ENCODE measurements at regions not wholly inside any gene's neighbourhood (a gene's known extent, or its start where the extent isn't known, plus 50 kb on each side); places are given as distances from the start of the nearest gene placed in this dataset.

DNA sequence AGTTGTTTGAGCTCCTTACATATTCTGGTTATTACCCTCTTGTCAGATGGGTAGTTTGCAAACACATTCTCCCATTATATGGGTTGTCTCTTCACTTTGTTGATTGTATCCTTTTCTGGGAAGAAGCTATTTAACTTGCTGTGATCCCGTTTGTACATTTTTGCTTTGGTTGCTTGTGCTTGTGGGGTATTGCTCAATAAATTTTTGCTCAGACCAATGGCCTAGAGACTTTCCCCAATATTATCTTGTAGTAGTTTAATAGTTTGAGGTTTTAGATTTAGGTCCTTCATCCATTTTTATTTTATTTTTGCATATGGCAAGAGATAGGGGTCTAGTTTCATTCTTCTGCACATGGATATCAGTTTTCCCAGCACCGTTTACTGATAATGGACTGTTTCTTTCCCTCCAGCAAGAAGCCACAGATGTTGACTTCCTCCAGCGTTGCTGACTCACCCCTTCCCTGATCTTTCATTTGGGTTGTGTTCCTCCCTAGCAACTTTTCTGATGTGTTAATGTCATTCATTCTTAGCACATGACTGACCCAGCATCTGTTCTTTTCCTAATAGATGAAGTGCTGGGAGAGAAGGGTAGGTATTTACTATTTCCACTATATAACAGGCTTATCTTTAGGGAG lies 166.7 kb upstream of the SGO1 start:
- Histone ChIP-seq H3K18ac (ENCODE audit: low read length) (no peak overlapping the region), H2BK5ac (ENCODE audit: low read length) (no peak overlapping the region), H3K79me1 (ENCODE audit: low read length) (no peaks in the 10 kb centered on the region), H3K4me2 (ENCODE audit: low read length) (no peak overlapping the region), H4K8ac (ENCODE audit: low read depth, low read length) (no peak overlapping the region), H4K5ac (ENCODE audit: low read length) (no peak overlapping the region), H3K27me3 (ENCODE audit: insufficient read depth, low read length, poor library complexity) (no peaks in the 10 kb centered on the region), H3K79me2 (ENCODE audit: control insufficient read depth, insufficient read depth, low read length) (no peaks in the 10 kb centered on the region), H3K36me3 (ENCODE audit: control insufficient read depth, insufficient read depth, low read length) (no peaks in the 10 kb centered on the region), H2BK15ac (replicated peaks; ENCODE audit: low read depth) (no peak overlapping the region), H3K9ac (ENCODE audit: low read length) (no peak overlapping the region), H3K27ac (ENCODE audit: low read depth, low read length) (no peak overlapping the region), H2BK120ac (ENCODE audit: low read depth, low read length) (no peak overlapping the region), H3K4me3 (ENCODE audit: low read length) (no peak overlapping the region), H3K23ac (ENCODE audit: low read length) (no peak overlapping the region), H3K56ac (ENCODE audit: low read length) (no peak overlapping the region), H2AK5ac (ENCODE audit: low read length) (no peak overlapping the region), H3K4ac (ENCODE audit: low read depth, low read length) (no peak overlapping the region), H3K4me1 (ENCODE audit: control insufficient read depth, low read depth, low read length) (no peaks in the 10 kb centered on the region)
- WGBS (ENCODE audit: extremely low coverage, insufficient coverage, low lambda C conversion rate): no CpG with 5 or more reads among the region's 3 CpGs
- DNase-seq: peak; percentile 39

GRCh38 chr3:20350449-20350848 lies 164.4 kb upstream of the SGO1 start:
- H3K79me1 ChIP-seq (ENCODE audit: low read length): no peaks in the 10 kb centered on the region
- H2BK5ac ChIP-seq (ENCODE audit: low read length): no peak overlapping the region
- H3K4me1 ChIP-seq (ENCODE audit: control insufficient read depth, low read depth, low read length): no peaks in the 10 kb centered on the region
- no peaks in the 10 kb centered on the region for H3K27me3 ChIP-seq (ENCODE audit: insufficient read depth, low read length, poor library complexity)
- no peak overlapping the region for H3K4me3 ChIP-seq (ENCODE audit: low read length)
- no peak overlapping the region for H3K4me2 ChIP-seq (ENCODE audit: low read length)
- H3K36me3 ChIP-seq (ENCODE audit: control insufficient read depth, insufficient read depth, low read length): no peaks in the 10 kb centered on the region
- no peak overlapping the region for H4K8ac ChIP-seq (ENCODE audit: low read depth, low read length)
- H3K27ac ChIP-seq (ENCODE audit: low read depth, low read length): no peak overlapping the region
- H3K18ac ChIP-seq (ENCODE audit: low read length): no peak overlapping the region
- H3K9ac ChIP-seq (ENCODE audit: low read length): no peak overlapping the region
- no peak overlapping the region for H3K23ac ChIP-seq (ENCODE audit: low read length)
- H2AK5ac ChIP-seq (ENCODE audit: low read length): no peak overlapping the region
- DNase-seq: no peak
- H3K79me2 ChIP-seq (ENCODE audit: control insufficient read depth, insufficient read depth, low read length): no peaks in the 10 kb centered on the region
- no peak overlapping the region for H2BK120ac ChIP-seq (ENCODE audit: low read depth, low read length)
- H2BK15ac ChIP-seq (replicated peaks; ENCODE audit: low read depth): no peak overlapping the region
- H3K56ac ChIP-seq (ENCODE audit: low read length): no peak overlapping the region
- H3K4ac ChIP-seq (ENCODE audit: low read depth, low read length): no peak overlapping the region
- no peak overlapping the region for H4K5ac ChIP-seq (ENCODE audit: low read length)

GRCh38 chr3:20346916-20347315 lies 160.9 kb upstream of the SGO1 start:
- Histone ChIP-seq H3K4ac (ENCODE audit: low read depth, low read length) (no peak overlapping the region), H4K8ac (ENCODE audit: low read depth, low read length) (no peak overlapping the region), H3K4me1 (ENCODE audit: control insufficient read depth, low read depth, low read length) (no peaks in the 10 kb centered on the region), H3K79me1 (ENCODE audit: low read length) (no peaks in the 10 kb centered on the region), H3K79me2 (ENCODE audit: control insufficient read depth, insufficient read depth, low read length) (no peaks in the 10 kb centered on the region), H3K27me3 (ENCODE audit: insufficient read depth, low read length, poor library complexity) (no peaks in the 10 kb centered on the region), H3K56ac (ENCODE audit: low read length) (no peak overlapping the region), H3K4me3 (ENCODE audit: low read length) (no peak overlapping the region), H3K27ac (ENCODE audit: low read depth, low read length) (no peak overlapping the region), H2AK5ac (ENCODE audit: low read length) (no peak overlapping the region), H3K18ac (ENCODE audit: low read length) (no peak overlapping the region), H3K36me3 (ENCODE audit: control insufficient read depth, insufficient read depth, low read length) (no peaks in the 10 kb centered on the region), H2BK120ac (ENCODE audit: low read depth, low read length) (no peak overlapping the region), H2BK15ac (replicated peaks; ENCODE audit: low read depth) (no peak overlapping the region), H3K4me2 (ENCODE audit: low read length) (no peak overlapping the region), H2BK5ac (ENCODE audit: low read length) (no peak overlapping the region), H3K9ac (ENCODE audit: low read length) (no peak overlapping the region), H3K23ac (ENCODE audit: low read length) (no peak overlapping the region), H4K5ac (ENCODE audit: low read length) (no peak overlapping the region)
- WGBS (ENCODE audit: extremely low coverage, insufficient coverage, low lambda C conversion rate): no CpG with 5 or more reads among the region's 2 CpGs
- DNase-seq: no peak

GRCh38 chr3:20346369-20346768 lies 160.4 kb upstream of the SGO1 start:
- Histone ChIP-seq H3K18ac (ENCODE audit: low read length) (no peak overlapping the region), H3K27me3 (ENCODE audit: insufficient read depth, low read length, poor library complexity) (no peaks in the 10 kb centered on the region), H3K36me3 (ENCODE audit: control insufficient read depth, insufficient read depth, low read length) (no peaks in the 10 kb centered on the region), H3K9ac (ENCODE audit: low read length) (no peak overlapping the region), H3K56ac (ENCODE audit: low read length) (no peak overlapping the region), H4K5ac (ENCODE audit: low read length) (no peak overlapping the region), H2BK120ac (ENCODE audit: low read depth, low read length) (no peak overlapping the region), H2BK5ac (ENCODE audit: low read length) (no peak overlapping the region), H3K23ac (ENCODE audit: low read length) (no peak overlapping the region), H2BK15ac (replicated peaks; ENCODE audit: low read depth) (no peak overlapping the region), H3K79me2 (ENCODE audit: control insufficient read depth, insufficient read depth, low read length) (no peaks in the 10 kb centered on the region), H3K4me2 (ENCODE audit: low read length) (no peak overlapping the region), H3K27ac (ENCODE audit: low read depth, low read length) (no peak overlapping the region), H3K79me1 (ENCODE audit: low read length) (no peaks in the 10 kb centered on the region), H3K4ac (ENCODE audit: low read depth, low read length) (no peak overlapping the region), H2AK5ac (ENCODE audit: low read length) (no peak overlapping the region), H3K4me3 (ENCODE audit: low read length) (no peak overlapping the region), H3K4me1 (ENCODE audit: control insufficient read depth, low read depth, low read length) (no peaks in the 10 kb centered on the region), H4K8ac (ENCODE audit: low read depth, low read length) (no peak overlapping the region)
- no CpG with 5 or more reads among the region's 1 CpG for WGBS (ENCODE audit: extremely low coverage, insufficient coverage, low lambda C conversion rate)
- no peak for DNase-seq

- peak overlapping the region; percentile 56 for H4K8ac ChIP-seq (ENCODE audit: low read depth, low read length)
- H2BK120ac ChIP-seq (ENCODE audit: low read depth, low read length): no peak overlapping the region
- H3K4me3 ChIP-seq (ENCODE audit: low read length): no peak overlapping the region
- H3K36me3 ChIP-seq (ENCODE audit: control insufficient read depth, insufficient read depth, low read length): no peaks in the 10 kb centered on the region
- no peaks in the 10 kb centered on the region for H3K27me3 ChIP-seq (ENCODE audit: insufficient read depth, low read length, poor library complexity)
- H3K4ac ChIP-seq (ENCODE audit: low read depth, low read length): no peak overlapping the region
- no peak overlapping the region for H2AK5ac ChIP-seq (ENCODE audit: low read length)
- no peaks in the 10 kb centered on the region for H3K4me1 ChIP-seq (ENCODE audit: control insufficient read depth, low read depth, low read length)
- DNase-seq: no peak
- no peak overlapping the region for H3K9ac ChIP-seq (ENCODE audit: low read length)
- no peak overlapping the region for H4K5ac ChIP-seq (ENCODE audit: low read length)
- H2BK15ac ChIP-seq (replicated peaks; ENCODE audit: low read depth): no peak overlapping the region
- no peak overlapping the region for H2BK5ac ChIP-seq (ENCODE audit: low read length)
- H3K27ac ChIP-seq (ENCODE audit: low read depth, low read length): no peak overlapping the region
- H3K79me1 ChIP-seq (ENCODE audit: low read length): no peaks in the 10 kb centered on the region
- no peak overlapping the region for H3K18ac ChIP-seq (ENCODE audit: low read length)
- H3K79me2 ChIP-seq (ENCODE audit: control insufficient read depth, insufficient read depth, low read length): no peaks in the 10 kb centered on the region
- no peak overlapping the region for H3K23ac ChIP-seq (ENCODE audit: low read length)
- H3K4me2 ChIP-seq (ENCODE audit: low read length): no peak overlapping the region
- no peak overlapping the region for H3K56ac ChIP-seq (ENCODE audit: low read length)
Measured at GRCh38 chr3:20344400-20344959, 158.5 kb upstream of the SGO1 start.

- Histone ChIP-seq H3K79me1 (ENCODE audit: low read length) (no peaks in the 10 kb centered on the region), H3K9ac (ENCODE audit: low read length) (no peak overlapping the region), H3K4me2 (ENCODE audit: low read length) (no peak overlapping the region), H3K79me2 (ENCODE audit: control insufficient read depth, insufficient read depth, low read length) (no peaks in the 10 kb centered on the region), H3K4ac (ENCODE audit: low read depth, low read length) (no peak overlapping the region), H3K56ac (ENCODE audit: low read length) (no peak overlapping the region), H3K27me3 (ENCODE audit: insufficient read depth, low read length, poor library complexity) (no peaks in the 10 kb centered on the region), H3K4me1 (ENCODE audit: control insufficient read depth, low read depth, low read length) (peaks cover 2% of the 10 kb centered on the region), H2BK15ac (replicated peaks; ENCODE audit: low read depth) (no peak overlapping the region), H4K5ac (ENCODE audit: low read length) (no peak overlapping the region), H3K36me3 (ENCODE audit: control insufficient read depth, insufficient read depth, low read length) (no peaks in the 10 kb centered on the region), H3K27ac (ENCODE audit: low read depth, low read length) (no peak overlapping the region), H3K18ac (ENCODE audit: low read length) (no peak overlapping the region), H2BK120ac (ENCODE audit: low read depth, low read length) (no peak overlapping the region), H2BK5ac (ENCODE audit: low read length) (no peak overlapping the region), H3K4me3 (ENCODE audit: low read length) (no peak overlapping the region), H4K8ac (ENCODE audit: low read depth, low read length) (no peak overlapping the region), H2AK5ac (ENCODE audit: low read length) (no peak overlapping the region), H3K23ac (ENCODE audit: low read length) (no peak overlapping the region)
- WGBS (ENCODE audit: extremely low coverage, insufficient coverage, low lambda C conversion rate): no CpG with 5 or more reads among the region's 3 CpGs
- DNase-seq: no peak
Measured at GRCh38 chr3:20343790-20344189, 157.8 kb upstream of the SGO1 start.

Data from mesendoderm (in vitro differentiated cells).